Pancreas (tissue), 10 donors: ENCODE measurements at regions not wholly inside any gene's neighbourhood (a gene's known extent, or its start where the extent isn't known, plus 50 kb on each side); places are given as distances from the start of the nearest gene placed in this dataset.

ENCODE experiments used
- ATAC-seq, 4 donors: fragments of 200-7000 bp; cut with Tn5 transposase; one replicate each; pipeline versions ENCODE4 v1.8.0 to v1.9.1; 2020; ENCODE audit warnings: mild to moderate bottlenecking in 4 of 4, moderate library complexity in 4 of 4
- DNase-seq, 6 donors: peaks; one replicate each; pipeline ENCODE4 v3.0.0-alpha.2; 2020
- FAIRE-seq: peaks from 2 replicates; lab custom pipeline; 2012; peaks lifted over from hg19 to GRCh38; lab: Jason Lieb, UNC
- H3K27ac ChIP-seq, 4 donors: fragments of 200-600 bp; sonication (generic); 1 replicate in 3 of 4; 2 replicates in 1 of 4; pipeline versions ENCODE4 v1.5.0 to v1.8.0; 2020
- H3K27me3 ChIP-seq, 4 donors: fragments of 200-600 bp; one replicate each; pipeline ENCODE4 v1.8.0; 2021
- H3K36me3 ChIP-seq, 3 donors: fragments of 200-600 bp; sonication (generic) in 1 of 3; one replicate each; pipeline versions ENCODE4 v1.5.0 to v1.8.0; 2020 to 2021
- H3K4me1 ChIP-seq, 3 donors: fragments of 200-600 bp; one replicate each; pipeline ENCODE4 v1.8.0; 2021
- H3K4me3 ChIP-seq, 4 donors: fragments of 200-600 bp; sonication (generic) in 2 of 4; one replicate each; pipeline versions ENCODE4 v1.5.0 to v1.8.0; 2020 to 2021
- H3K9me3 ChIP-seq, 4 donors: fragments of 200-600 bp; one replicate each; pipeline ENCODE4 v1.8.0; 2021
- CTCF ChIP-seq, 4 donors: fragments of 200-600 bp; sonication (generic) in 3 of 4; IDR thresholded peaks; one replicate each; pipeline versions ENCODE4 v1.5.0 to v1.8.0; 2021; ENCODE audit warnings: antibody characterized with exemption in 4 of 4
- WGBS, 2 donors: extraction: QIAGEN DNeasy Blood & Tissue Kit; methylation state at CpG; one replicate each; pipeline ENCODE4 v1.1.7; 2013; 5-methylcytosine and 5-hydroxymethylcytosine counted together
- intact Hi-C, 3 donors: fragments of 100-400 bp; cut with DNase I; formaldehyde crosslinking; loops; one replicate each; pipeline versions ENCODE4 v1.11.1 to v1.14.2; 2022
- donor health status: healthy with polysubstance abuse.
- donor health status: DM: no; HTN: no; CAD: no; lungs with moderate emphysema.
- donor health status: DM: no; HTN: no; CAD: no.
- donor health status: control.
- donor health status: control.
- donor health status: Bipolar disorder and iron deficiency.
- donor health status: DM: yes; HTN: yes; CAD: no.
- donor health status: DM: no; HTN: no; CAD: no.
- donor health status: DM: no; HTN: no; CAD: no.
- donor health status: DM: yes; HTN: yes; CAD: no.

- ATAC-seq (no peak), FAIRE-seq (no peak), DNase-seq (no peak)
- H3K4me1 ChIP-seq, result peaks cover 0 to 5% (median 0%) of the 10 kb centered on the region in 3 donors
- no peak overlapping the region for H3K4me3 ChIP-seq
- no peaks in the 10 kb centered on the region for H3K36me3 ChIP-seq
- intact Hi-C loops, result no loop called here
- H3K9me3 ChIP-seq, result no peaks in the 10 kb centered on the region
- H3K27ac ChIP-seq, result no peak overlapping the region
- no peak for TF ChIP-seq CTCF (IDR thresholded peaks at IDR 0.05)
- H3K27me3 ChIP-seq, result no peaks in the 10 kb centered on the region
These were observed 159.5 kb downstream of the CD47 start for GRCh38 chr3:107931326-107931725.

GRCh38 chr3:107929088-107929487, 161.7 kb downstream of the CD47 start:
- no peak for FAIRE-seq
- Histone ChIP-seq H3K36me3 (no peaks in the 10 kb centered on the region), H3K27me3 (no peaks in the 10 kb centered on the region), H3K4me3 (no peak overlapping the region), H3K4me1 (no peaks in the 10 kb centered on the region), H3K9me3 (no peaks in the 10 kb centered on the region), H3K27ac (no peak overlapping the region)
- intact Hi-C loops, result no loop called here
- WGBS, 2 donors, result 95 to 97% methylated on average over 3 of the region's 3 CpGs
- no peak for DNase-seq
- no peak for ATAC-seq
- TF ChIP-seq CTCF (IDR thresholded peaks at IDR 0.05), result no peak

GRCh38 chr3:107928084-107928445, 162.8 kb downstream of the CD47 start:
- H3K27me3 ChIP-seq, result no peaks in the 10 kb centered on the region
- no peaks in the 10 kb centered on the region for H3K4me1 ChIP-seq
- no peaks in the 10 kb centered on the region for H3K36me3 ChIP-seq
- whole genome bisulfite sequencing, 2 donors, result 9 to 10% methylated on average over 8 of the region's 8 CpGs
- ATAC-seq, result peak; percentile 38 to 71 (median 60)
- intact Hi-C loops, result no loop called here
- no peak for TF ChIP-seq CTCF (IDR thresholded peaks at IDR 0.05)
- peak overlapping the region; percentile 39 to 56 (median 50) for H3K4me3 ChIP-seq
- H3K27ac ChIP-seq, result no peak overlapping the region
- no peak for DNase-seq
- no peak for FAIRE-seq
- no peaks in the 10 kb centered on the region for H3K9me3 ChIP-seq

- Histone ChIP-seq H3K4me3 (peak overlapping the region; percentile 39 to 56 (median 50)), H3K4me1 (no peaks in the 10 kb centered on the region), H3K27me3 (no peaks in the 10 kb centered on the region), H3K36me3 (no peaks in the 10 kb centered on the region), H3K27ac (no peak overlapping the region), H3K9me3 (no peaks in the 10 kb centered on the region)
- 2% methylated on average over 55 of the region's 55 CpGs for WGBS, 2 donors
- peak; percentile 86 to 96 (median 88) for TF ChIP-seq CTCF (IDR thresholded peaks at IDR 0.05)
- no peak for FAIRE-seq
- peak; percentile 47 to 89 (median 68) for DNase-seq
- intact Hi-C loops, result no loop called here
- ATAC-seq, result peak; percentile 97 to 99 (median 99)
These were observed 163.3 kb downstream of the CD47 start for GRCh38 chr3:107927361-107928083.

GRCh38 chr3:107925851-107926250, 165.0 kb downstream of the CD47 start:
- TF ChIP-seq CTCF (IDR thresholded peaks at IDR 0.05), result no peak
- H3K9me3 ChIP-seq, result no peaks in the 10 kb centered on the region
- WGBS, 2 donors, result 86 to 87% methylated on average over 5 of the region's 5 CpGs
- no peak for DNase-seq
- FAIRE-seq, result no peak
- intact Hi-C loops, result no loop called here
- no peaks in the 10 kb centered on the region for H3K36me3 ChIP-seq
- no peaks in the 10 kb centered on the region for H3K4me1 ChIP-seq
- H3K27me3 ChIP-seq, result no peaks in the 10 kb centered on the region
- H3K4me3 ChIP-seq, result no peak overlapping the region
- no peak overlapping the region for H3K27ac ChIP-seq
- no peak for ATAC-seq
